Sigmoid colon (tissue), 4 donors: ENCODE measurements at regions not wholly inside any gene's neighbourhood (a gene's known extent, or its start where the extent isn't known, plus 50 kb on each side); places are given as distances from the start of the nearest gene placed in this dataset.

ENCODE experiments used
- EP300 ChIP-seq, 4 donors: sonication (generic); formaldehyde crosslinking; IDR thresholded peaks; one replicate each; pipeline ENCODE4 v1.6.1; 2017; ENCODE audit warnings: antibody characterized with exemption in 4 of 4
- TF ChIP-seq, protein P1 (sequence below), 4 experiments: fragments of 450-650 bp in 3 of 4; fragments of 200-600 bp in 1 of 4; IDR thresholded peaks; one replicate each; pipeline ENCODE4 v1.5.1; 2016 to 2019; ENCODE audit warnings: antibody characterized with exemption in 4 of 4, mild to moderate bottlenecking in 3 of 4, moderate library complexity in 2 of 4

GRCh38 chr5:136764601-136765000 is 399.3 kb upstream of the TRPC7 start:
- TF ChIP-seq, protein P1, sequence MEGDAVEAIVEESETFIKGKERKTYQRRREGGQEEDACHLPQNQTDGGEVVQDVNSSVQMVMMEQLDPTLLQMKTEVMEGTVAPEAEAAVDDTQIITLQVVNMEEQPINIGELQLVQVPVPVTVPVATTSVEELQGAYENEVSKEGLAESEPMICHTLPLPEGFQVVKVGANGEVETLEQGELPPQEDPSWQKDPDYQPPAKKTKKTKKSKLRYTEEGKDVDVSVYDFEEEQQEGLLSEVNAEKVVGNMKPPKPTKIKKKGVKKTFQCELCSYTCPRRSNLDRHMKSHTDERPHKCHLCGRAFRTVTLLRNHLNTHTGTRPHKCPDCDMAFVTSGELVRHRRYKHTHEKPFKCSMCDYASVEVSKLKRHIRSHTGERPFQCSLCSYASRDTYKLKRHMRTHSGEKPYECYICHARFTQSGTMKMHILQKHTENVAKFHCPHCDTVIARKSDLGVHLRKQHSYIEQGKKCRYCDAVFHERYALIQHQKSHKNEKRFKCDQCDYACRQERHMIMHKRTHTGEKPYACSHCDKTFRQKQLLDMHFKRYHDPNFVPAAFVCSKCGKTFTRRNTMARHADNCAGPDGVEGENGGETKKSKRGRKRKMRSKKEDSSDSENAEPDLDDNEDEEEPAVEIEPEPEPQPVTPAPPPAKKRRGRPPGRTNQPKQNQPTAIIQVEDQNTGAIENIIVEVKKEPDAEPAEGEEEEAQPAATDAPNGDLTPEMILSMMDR (IDR thresholded peaks at IDR 0.05): no peak
- no peak for TF ChIP-seq EP300 (IDR thresholded peaks at IDR 0.05)
